K562 (cell line): ENCODE measurements at regions not wholly inside any gene's neighbourhood (a gene's known extent, or its start where the extent isn't known, plus 50 kb on each side); places are given as distances from the start of the nearest gene placed in this dataset.

Source experiments
- ATAC-seq: fragments of 200-7000 bp; cut with Tn5 transposase; 3 replicates; pipeline ENCODE4 v1.9.1; 2020; ENCODE audit warnings: moderate library complexity
- BruUV-seq: library from RNA; stranded (reverse); fragments of 400-500 nt; replicated peaks from 2 replicates; lab custom pipeline; 2021; lab: Mats Ljungman, UMichigan
- CTCF ChIA-PET: fragments of 300-600 bp; formaldehyde crosslinking; extraction: SDS; loops from one replicate; lab custom pipeline; 2021; ENCODE audit warnings: low intra/inter-chr PET ratio; lab: Yijun Ruan, JAX
- POLR2A ChIA-PET: fragments of 300-600, 350-650 bp; sonication (Branson Sonifier 250); formaldehyde crosslinking; extraction: SDS; loops from one replicate; lab custom pipeline; 2021; ENCODE audit warnings: antibody characterized with exemption, inconsistent platforms; lab: Yijun Ruan, JAX
- DNase-seq, 4 experiments: peaks; one replicate each; pipeline versions ENCODE4 v3.0.0 to v3.0.0-alpha.2; 2011 to 2018; ENCODE audit warnings: low spot score in 3 of 4, mixed read lengths in 3 of 4; ENCODE audit errors: extremely low read depth in 1 of 4
- FAIRE-seq: peaks from 2 replicates; lab custom pipeline; 2011; peaks lifted over from hg19 to GRCh38; lab: Jason Lieb, UNC
- H2AFZ ChIP-seq: 2 replicates; pipeline ENCODE4 v1.6.0; 2011; ENCODE audit warnings: low read depth, low read length, control low read depth, inconsistent platforms
- H3K27ac ChIP-seq: fragments of 200-600 bp; 3 replicates; pipeline ENCODE4 v1.8.0; 2011; ENCODE audit warnings: low read depth, mild to moderate bottlenecking, control low read depth, inconsistent platforms, low read length, moderate library complexity, mixed read lengths; ENCODE audit errors: extremely low read depth
- H3K27me3 ChIP-seq, 2 experiments: fragments of 300-600 bp in 1 of 2; 2 replicates in 1 of 2; 3 replicates in 1 of 2; pipeline versions ENCODE4 v1.6.0 to v1.8.0; 2011; ENCODE audit warnings: inconsistent platforms in 2 of 2, low read length in 2 of 2, mild to moderate bottlenecking in 1 of 2, mixed read lengths in 1 of 2, moderate library complexity in 1 of 2; ENCODE audit not compliant: control insufficient read depth in 2 of 2, insufficient read depth in 2 of 2
- H3K36me3 ChIP-seq: fragments of 300-600 bp; 3 replicates; pipeline ENCODE4 v1.8.0; 2011; ENCODE audit warnings: mild to moderate bottlenecking, low read length, inconsistent platforms; ENCODE audit not compliant: control insufficient read depth, insufficient read depth
- H3K4me1 ChIP-seq, 2 experiments: fragments of 200-600 bp in 1 of 2; replicated peaks in 1 of 2; 2 replicates in 1 of 2; 3 replicates in 1 of 2; pipeline versions ENCODE4 v1.5.1 to v1.8.0; 2011; ENCODE audit warnings: inconsistent platforms in 2 of 2, low read length in 2 of 2, mild to moderate bottlenecking in 1 of 2, mixed read lengths in 1 of 2, moderate library complexity in 1 of 2; ENCODE audit not compliant: control insufficient read depth in 2 of 2, insufficient read depth in 2 of 2
- H3K4me2 ChIP-seq: 2 replicates; pipeline ENCODE4 v1.6.1; 2011; ENCODE audit warnings: low read length, control low read depth, inconsistent platforms, mixed read lengths; ENCODE audit not compliant: insufficient read depth
- H3K4me3 ChIP-seq: fragments of 200-600 bp; sonication (generic), shearing (Covaris generic); 2 replicates; pipeline ENCODE4 v1.5.1; 2016; ENCODE audit warnings: control low read depth, inconsistent platforms
- H3K79me2 ChIP-seq: fragments of 200-600 bp; 3 replicates; pipeline ENCODE4 v1.8.0; 2011; ENCODE audit warnings: low read length, inconsistent platforms; ENCODE audit not compliant: control insufficient read depth, insufficient read depth
- H3K9ac ChIP-seq, 2 experiments: 2 replicates each; pipeline versions ENCODE4 v1.6.0 to v1.6.1; 2011; ENCODE audit warnings: low read depth in 2 of 2, low read length in 2 of 2, control low read depth in 1 of 2, inconsistent platforms in 1 of 2, mild to moderate bottlenecking in 1 of 2, mixed read lengths in 1 of 2; ENCODE audit not compliant: insufficient read depth in 1 of 2
- H3K9me1 ChIP-seq: one replicate; pipeline ENCODE4 v1.6.0; 2011; ENCODE audit warnings: inconsistent platforms, mild to moderate bottlenecking, low read length, moderate library complexity; ENCODE audit not compliant: control insufficient read depth, insufficient read depth
- H3K9me3 ChIP-seq: replicated peaks from 2 replicates; pipeline ENCODE4 v1.5.1; 2011; ENCODE audit warnings: low read depth, low read length, inconsistent platforms; ENCODE audit not compliant: control insufficient read depth, insufficient read depth
- H4K20me1 ChIP-seq: replicated peaks from 2 replicates; pipeline ENCODE4 v1.6.1; 2011; ENCODE audit warnings: low read length, inconsistent platforms, mixed read lengths; ENCODE audit not compliant: control insufficient read depth, insufficient read depth
- DPF2 ChIP-seq: fragments of 450-650 bp; IDR thresholded peaks from 2 replicates; pipeline ENCODE4 v1.6.1; 2016
- EP300 ChIP-seq: IDR thresholded peaks from 2 replicates; pipeline ENCODE4 v1.6.1; 2012; ENCODE audit warnings: low read length, improper control_type of control experiment
- IRF2 ChIP-seq: sonication (generic); formaldehyde crosslinking; IDR thresholded peaks from 2 replicates; pipeline ENCODE4 v1.8.1; 2022; ENCODE audit warnings: mild to moderate bottlenecking, missing genetic modification reagents
- TEAD1 ChIP-seq, 2 experiments: fragments of 450-650 bp in 1 of 2; sonication (generic) in 1 of 2; formaldehyde crosslinking; IDR thresholded peaks; 2 replicates each; pipeline versions ENCODE4 v1.4.0 to v1.8.0; 2020 to 2022; ENCODE audit warnings: mild to moderate bottlenecking in 2 of 2, missing genetic modification reagents in 1 of 2
- ZBTB8A ChIP-seq: fragments of 450-650 bp; IDR thresholded peaks from 2 replicates; pipeline ENCODE4 v1.6.1; 2018; ENCODE audit warnings: mild to moderate bottlenecking, moderate library complexity; ENCODE audit not compliant: partially characterized antibody
- ZHX1 ChIP-seq: fragments of 150-350 bp; conservative IDR thresholded peaks from 2 replicates; pipeline ENCODE4 v1.6.1; 2014; ENCODE audit warnings: low read length
- ZNF354B ChIP-seq: fragments of 250-450 bp; sonication (Bioruptor Pico); IDR thresholded peaks from 2 replicates; pipeline ENCODE4 v1.4.0; 2020
- WGBS: fragments of 100-300 bp; shearing (Covaris generic); methylation state at CpG from one replicate; pipeline ENCODE4 v1.1.6; 2016; ENCODE audit warnings: low coverage, mixed read lengths; ENCODE audit not compliant: insufficient coverage; ENCODE audit errors: missing lambda C conversion rate; 5-methylcytosine and 5-hydroxymethylcytosine counted together
- in situ Hi-C: fragments of 300-500 bp; cut with MboI; formaldehyde crosslinking; loops from 4 replicates; pipeline ENCODE4 v1.15.0; 2018; ENCODE audit warnings: inconsistent platforms, mixed read lengths
- intact Hi-C: fragments of 100-400 bp; cut with micrococcal nuclease; formaldehyde crosslinking; loops from 2 replicates; pipeline ENCODE4 v1.14.2; 2022
- TF ChIP-seq, protein P1 (sequence below): fragments of 200-600 bp; sonication (generic); IDR thresholded peaks from one replicate; pipeline ENCODE4 v1.6.1; 2012; ENCODE audit warnings: mild to moderate bottlenecking, low read depth, low read length, inconsistent platforms

DNA sequence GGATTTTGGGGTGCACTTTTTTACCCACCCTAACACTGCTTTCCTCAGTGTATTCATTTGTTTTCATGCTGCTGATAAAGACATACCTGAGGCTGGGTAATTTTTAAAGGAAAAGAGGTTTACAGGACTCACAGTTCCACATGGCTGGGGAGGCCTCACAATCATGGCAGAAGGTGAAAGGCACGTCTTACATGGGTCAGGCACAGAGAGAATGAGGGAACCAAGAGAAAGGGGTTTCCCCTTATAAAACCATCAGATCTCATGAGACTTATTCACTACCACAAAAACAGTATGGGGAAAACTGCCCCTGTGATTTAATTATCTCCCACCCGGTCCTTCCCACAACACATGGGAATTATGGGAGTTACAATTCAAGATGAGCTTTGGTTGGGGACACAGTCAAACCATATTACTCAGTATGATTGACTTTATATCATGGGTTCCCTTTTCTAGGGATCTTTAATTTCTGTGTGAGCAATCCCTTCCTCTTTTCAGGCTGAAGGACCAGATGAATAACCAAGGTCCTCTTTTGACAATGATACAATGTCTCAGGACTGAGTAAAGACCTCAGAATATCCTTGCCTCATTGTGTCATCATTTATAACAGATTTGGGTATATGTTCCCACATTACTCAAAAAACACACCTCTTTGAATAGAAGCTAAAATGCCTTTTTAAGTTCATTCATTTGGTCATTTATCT, 100.1 kb upstream of the TRIB2 start:
- Histone ChIP-seq H4K20me1 (no peaks in the 10 kb centered on the region), H3K9ac (no peak overlapping the region), H3K4me1 (no peaks in the 10 kb centered on the region), H3K4me3 (no peak overlapping the region), H3K9me3 (no peaks in the 10 kb centered on the region), H3K4me2 (no peak overlapping the region), H2AFZ (no peak overlapping the region), H3K79me2 (no peaks in the 10 kb centered on the region), H3K9me1 (no peaks in the 10 kb centered on the region), H3K36me3 (no peaks in the 10 kb centered on the region), H3K27ac (no peak overlapping the region), H3K27me3 (no peaks in the 10 kb centered on the region)
- ATAC-seq (no peak), FAIRE-seq (no peak), DNase-seq (no peak)
- intact Hi-C loops (no loop called here), in situ Hi-C loops (no loop called here)
- CTCF ChIA-PET, result no interaction called here
- no TSS peak for BruUV-seq
- WGBS, result 55% methylated on average over 2 of the region's 2 CpGs
- POLR2A ChIA-PET, result interaction anchor here (0.6 kb wide), 1 partner anchor 409 kb away, joined by 3 read pairs; no protein-coding TSS in a partner anchor
- TF ChIP-seq, protein P1, sequence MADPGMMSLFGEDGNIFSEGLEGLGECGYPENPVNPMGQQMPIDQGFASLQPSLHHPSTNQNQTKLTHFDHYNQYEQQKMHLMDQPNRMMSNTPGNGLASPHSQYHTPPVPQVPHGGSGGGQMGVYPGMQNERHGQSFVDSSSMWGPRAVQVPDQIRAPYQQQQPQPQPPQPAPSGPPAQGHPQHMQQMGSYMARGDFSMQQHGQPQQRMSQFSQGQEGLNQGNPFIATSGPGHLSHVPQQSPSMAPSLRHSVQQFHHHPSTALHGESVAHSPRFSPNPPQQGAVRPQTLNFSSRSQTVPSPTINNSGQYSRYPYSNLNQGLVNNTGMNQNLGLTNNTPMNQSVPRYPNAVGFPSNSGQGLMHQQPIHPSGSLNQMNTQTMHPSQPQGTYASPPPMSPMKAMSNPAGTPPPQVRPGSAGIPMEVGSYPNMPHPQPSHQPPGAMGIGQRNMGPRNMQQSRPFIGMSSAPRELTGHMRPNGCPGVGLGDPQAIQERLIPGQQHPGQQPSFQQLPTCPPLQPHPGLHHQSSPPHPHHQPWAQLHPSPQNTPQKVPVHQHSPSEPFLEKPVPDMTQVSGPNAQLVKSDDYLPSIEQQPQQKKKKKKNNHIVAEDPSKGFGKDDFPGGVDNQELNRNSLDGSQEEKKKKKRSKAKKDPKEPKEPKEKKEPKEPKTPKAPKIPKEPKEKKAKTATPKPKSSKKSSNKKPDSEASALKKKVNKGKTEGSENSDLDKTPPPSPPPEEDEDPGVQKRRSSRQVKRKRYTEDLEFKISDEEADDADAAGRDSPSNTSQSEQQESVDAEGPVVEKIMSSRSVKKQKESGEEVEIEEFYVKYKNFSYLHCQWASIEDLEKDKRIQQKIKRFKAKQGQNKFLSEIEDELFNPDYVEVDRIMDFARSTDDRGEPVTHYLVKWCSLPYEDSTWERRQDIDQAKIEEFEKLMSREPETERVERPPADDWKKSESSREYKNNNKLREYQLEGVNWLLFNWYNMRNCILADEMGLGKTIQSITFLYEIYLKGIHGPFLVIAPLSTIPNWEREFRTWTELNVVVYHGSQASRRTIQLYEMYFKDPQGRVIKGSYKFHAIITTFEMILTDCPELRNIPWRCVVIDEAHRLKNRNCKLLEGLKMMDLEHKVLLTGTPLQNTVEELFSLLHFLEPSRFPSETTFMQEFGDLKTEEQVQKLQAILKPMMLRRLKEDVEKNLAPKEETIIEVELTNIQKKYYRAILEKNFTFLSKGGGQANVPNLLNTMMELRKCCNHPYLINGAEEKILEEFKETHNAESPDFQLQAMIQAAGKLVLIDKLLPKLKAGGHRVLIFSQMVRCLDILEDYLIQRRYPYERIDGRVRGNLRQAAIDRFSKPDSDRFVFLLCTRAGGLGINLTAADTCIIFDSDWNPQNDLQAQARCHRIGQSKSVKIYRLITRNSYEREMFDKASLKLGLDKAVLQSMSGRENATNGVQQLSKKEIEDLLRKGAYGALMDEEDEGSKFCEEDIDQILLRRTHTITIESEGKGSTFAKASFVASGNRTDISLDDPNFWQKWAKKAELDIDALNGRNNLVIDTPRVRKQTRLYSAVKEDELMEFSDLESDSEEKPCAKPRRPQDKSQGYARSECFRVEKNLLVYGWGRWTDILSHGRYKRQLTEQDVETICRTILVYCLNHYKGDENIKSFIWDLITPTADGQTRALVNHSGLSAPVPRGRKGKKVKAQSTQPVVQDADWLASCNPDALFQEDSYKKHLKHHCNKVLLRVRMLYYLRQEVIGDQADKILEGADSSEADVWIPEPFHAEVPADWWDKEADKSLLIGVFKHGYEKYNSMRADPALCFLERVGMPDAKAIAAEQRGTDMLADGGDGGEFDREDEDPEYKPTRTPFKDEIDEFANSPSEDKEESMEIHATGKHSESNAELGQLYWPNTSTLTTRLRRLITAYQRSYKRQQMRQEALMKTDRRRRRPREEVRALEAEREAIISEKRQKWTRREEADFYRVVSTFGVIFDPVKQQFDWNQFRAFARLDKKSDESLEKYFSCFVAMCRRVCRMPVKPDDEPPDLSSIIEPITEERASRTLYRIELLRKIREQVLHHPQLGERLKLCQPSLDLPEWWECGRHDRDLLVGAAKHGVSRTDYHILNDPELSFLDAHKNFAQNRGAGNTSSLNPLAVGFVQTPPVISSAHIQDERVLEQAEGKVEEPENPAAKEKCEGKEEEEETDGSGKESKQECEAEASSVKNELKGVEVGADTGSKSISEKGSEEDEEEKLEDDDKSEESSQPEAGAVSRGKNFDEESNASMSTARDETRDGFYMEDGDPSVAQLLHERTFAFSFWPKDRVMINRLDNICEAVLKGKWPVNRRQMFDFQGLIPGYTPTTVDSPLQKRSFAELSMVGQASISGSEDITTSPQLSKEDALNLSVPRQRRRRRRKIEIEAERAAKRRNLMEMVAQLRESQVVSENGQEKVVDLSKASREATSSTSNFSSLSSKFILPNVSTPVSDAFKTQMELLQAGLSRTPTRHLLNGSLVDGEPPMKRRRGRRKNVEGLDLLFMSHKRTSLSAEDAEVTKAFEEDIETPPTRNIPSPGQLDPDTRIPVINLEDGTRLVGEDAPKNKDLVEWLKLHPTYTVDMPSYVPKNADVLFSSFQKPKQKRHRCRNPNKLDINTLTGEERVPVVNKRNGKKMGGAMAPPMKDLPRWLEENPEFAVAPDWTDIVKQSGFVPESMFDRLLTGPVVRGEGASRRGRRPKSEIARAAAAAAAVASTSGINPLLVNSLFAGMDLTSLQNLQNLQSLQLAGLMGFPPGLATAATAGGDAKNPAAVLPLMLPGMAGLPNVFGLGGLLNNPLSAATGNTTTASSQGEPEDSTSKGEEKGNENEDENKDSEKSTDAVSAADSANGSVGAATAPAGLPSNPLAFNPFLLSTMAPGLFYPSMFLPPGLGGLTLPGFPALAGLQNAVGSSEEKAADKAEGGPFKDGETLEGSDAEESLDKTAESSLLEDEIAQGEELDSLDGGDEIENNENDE, result no peak
- TF ChIP-seq DPF2, result no peak
- no peak for TF ChIP-seq IRF2 (CRISPR knock-in tag)
- no peak for TF ChIP-seq ZHX1
- TF ChIP-seq ZBTB8A, result no peak
- TF ChIP-seq TEAD1 (CRISPR knock-in tag; IDR thresholded peaks at IDR 0.05), result no peak
- TF ChIP-seq EP300, result no peak
- TF ChIP-seq ZNF354B, result no peak
